ENCODE measurements at regions not wholly inside any gene's neighbourhood (a gene's known extent, or its start where the extent isn't known, plus 50 kb on each side); places are given as distances from the start of the nearest gene placed in this dataset.

DNA sequence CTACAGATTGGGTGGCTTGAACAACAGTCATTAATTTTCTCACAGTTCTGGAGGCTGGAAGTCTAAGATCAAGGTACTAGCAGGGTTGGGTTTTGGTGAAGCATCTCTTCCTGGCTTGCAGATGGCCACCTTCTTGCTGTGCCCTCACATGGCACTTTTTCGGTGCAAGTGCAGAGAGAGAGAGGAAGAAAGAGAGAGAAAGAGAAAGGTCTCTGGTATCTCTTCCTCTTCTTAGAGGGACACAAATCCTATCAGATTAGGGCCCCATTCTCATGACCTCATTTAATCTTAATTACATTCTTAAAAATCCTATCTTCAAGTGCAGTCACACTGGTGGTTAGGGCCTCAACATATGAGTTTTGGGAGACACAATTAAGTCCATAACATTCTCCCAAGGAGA, 167.1 kb downstream of the NFKBIZ start:
- in situ Hi-C loops (cut with HindIII; ENCODE audit: low pct_unique_long_range_greater_than_20kb, low sequenced_read_pairs): no loop called here
- TF ChIP-seq JUND (IDR thresholded peaks at IDR 0.05; ENCODE audit: low read depth): no peak
- DNase-seq (ENCODE audit: low read depth in 1 of 2, low spot score in 1 of 2): no peak

DNA sequence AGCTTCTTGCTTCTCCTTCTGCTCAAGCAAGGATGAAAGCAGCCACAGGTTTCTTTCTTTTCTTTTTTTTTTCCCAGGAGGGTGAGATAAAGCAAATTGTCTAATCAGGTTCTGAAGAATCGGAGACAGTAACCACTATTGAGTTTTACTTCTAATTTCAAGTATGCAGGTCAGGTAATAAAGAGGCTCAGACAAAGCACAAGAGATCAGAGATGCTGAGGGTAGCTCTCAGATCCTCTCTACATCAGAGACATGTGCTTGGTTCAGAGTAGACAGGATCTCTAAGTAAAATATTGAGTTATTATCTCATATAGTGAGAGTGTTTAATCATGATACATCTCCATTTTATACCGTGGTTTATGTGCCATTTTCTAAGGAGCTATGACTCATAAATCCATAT, 168.5 kb downstream of the NFKBIZ start:
- TF ChIP-seq JUND (IDR thresholded peaks at IDR 0.05; ENCODE audit: low read depth): no peak
- DNase-seq (ENCODE audit: low read depth in 1 of 2, low spot score in 1 of 2): no peak
- in situ Hi-C loops (cut with HindIII; ENCODE audit: low pct_unique_long_range_greater_than_20kb, low sequenced_read_pairs): no loop called here

DNA sequence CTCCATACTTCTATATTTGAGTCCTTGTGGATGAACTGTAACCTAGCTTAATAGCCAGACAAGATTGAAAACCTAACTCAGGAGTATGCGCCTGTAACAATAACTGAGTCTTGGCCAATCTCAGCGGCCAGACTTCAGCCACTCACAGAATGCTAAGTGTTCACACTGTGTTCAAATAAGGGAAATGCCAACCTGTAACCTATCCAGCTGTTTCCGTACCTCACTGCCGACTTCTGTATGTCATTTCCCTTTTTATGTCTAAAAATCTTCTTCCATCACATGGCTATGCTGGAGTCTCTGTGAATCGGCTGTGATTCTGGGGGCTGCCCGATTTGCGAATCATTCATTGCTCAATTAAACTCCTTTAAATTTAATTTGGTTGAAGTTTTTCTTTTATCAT, 169.2 kb downstream of the NFKBIZ start:
- no peak for TF ChIP-seq JUND (IDR thresholded peaks at IDR 0.05; ENCODE audit: low read depth)
- in situ Hi-C loops (cut with HindIII; ENCODE audit: low pct_unique_long_range_greater_than_20kb, low sequenced_read_pairs): no loop called here
- no peak for DNase-seq (ENCODE audit: low read depth in 1 of 2, low spot score in 1 of 2)

DNA sequence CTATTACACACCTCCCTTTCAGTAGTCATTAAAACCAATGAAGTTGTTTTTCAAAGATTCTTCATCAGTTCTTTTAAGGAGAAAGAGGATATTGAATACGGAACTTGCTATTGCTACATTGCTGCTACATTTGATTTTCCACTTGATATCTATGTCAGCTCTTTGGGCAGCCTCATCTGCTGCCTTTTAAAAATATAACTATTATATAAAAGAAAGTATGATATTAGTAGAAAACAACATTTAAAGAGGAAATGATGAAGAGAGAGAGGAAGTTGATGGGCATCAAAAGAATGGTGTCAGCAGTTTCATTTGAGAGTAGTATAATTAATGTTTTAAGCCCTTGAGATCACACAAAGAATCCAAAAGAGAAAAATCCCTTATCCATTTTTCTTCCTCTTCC, 171.4 kb downstream of the NFKBIZ start:
- DNase-seq (ENCODE audit: low read depth in 1 of 2, low spot score in 1 of 2): no peak
- no peak for TF ChIP-seq JUND (IDR thresholded peaks at IDR 0.05; ENCODE audit: low read depth)
- in situ Hi-C loops (cut with HindIII; ENCODE audit: low pct_unique_long_range_greater_than_20kb, low sequenced_read_pairs): no loop called here

DNA sequence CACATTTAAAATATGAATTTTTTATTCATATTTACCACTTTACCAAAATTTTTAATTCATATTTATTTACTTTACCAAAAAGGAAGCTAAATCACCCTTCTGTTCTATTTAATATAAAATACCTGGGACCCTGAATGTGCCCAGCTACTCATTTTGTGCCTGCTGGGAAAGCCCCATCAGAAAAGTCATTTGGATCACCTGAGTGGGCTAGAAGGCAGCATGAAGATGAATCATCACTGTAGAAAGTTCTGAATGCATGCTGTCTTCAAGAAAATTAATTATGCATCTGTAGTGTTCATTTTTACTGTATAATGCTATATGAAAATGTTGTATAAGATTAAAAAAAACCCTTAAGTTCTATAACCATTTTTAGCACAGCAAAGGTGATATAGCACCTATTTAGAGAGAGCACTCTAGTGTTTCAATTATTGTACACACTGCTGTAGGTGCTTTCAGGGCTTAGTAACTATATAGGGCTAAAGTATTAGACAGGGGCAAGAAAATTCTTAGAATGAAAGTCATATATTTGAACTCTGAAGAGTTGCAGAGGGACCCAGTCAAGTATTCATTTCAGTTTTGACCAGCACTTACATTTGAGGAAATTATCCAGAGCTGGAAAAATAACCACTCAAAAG, 175.1 kb downstream of the NFKBIZ start:
- no peak for DNase-seq (ENCODE audit: low read depth in 1 of 2, low spot score in 1 of 2)
- in situ Hi-C loops (cut with HindIII; ENCODE audit: low pct_unique_long_range_greater_than_20kb, low sequenced_read_pairs): no loop called here
- TF ChIP-seq JUND (IDR thresholded peaks at IDR 0.05; ENCODE audit: low read depth): no peak

DNA sequence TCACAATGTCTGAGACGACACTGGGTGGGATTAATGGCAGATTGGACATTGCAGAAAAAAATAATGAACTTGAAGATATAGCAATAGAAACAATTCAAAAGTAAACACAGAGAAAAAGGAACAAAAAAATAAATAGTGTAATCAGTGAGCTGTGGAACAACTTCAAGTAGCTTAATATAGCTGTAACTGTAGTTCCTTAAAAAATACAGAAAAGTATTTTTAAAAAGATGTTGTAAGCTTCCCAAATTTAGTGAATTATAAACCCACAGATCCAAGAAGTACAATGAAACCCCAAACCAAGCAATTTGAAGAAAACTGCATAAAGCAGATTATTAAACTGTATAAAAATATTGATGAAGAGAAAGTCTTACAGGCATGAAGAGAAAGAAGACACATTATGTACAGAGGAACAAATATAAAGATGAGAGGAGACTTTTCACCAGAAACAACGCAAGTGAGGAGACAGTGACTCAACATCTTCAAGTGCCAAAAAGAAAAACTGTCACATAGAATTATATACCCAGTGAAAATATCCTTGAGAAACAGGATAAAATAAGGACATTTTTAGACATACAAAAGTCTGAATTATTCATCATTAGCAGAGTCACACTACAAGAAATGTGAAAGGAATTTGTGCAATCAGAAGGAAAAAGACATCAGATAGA, 176.4 kb downstream of the NFKBIZ start:
- DNase-seq (ENCODE audit: low read depth in 1 of 2, low spot score in 1 of 2): no peak
- TF ChIP-seq JUND (IDR thresholded peaks at IDR 0.05; ENCODE audit: low read depth): no peak
- in situ Hi-C loops (cut with HindIII; ENCODE audit: low pct_unique_long_range_greater_than_20kb, low sequenced_read_pairs): no loop called here

DNA sequence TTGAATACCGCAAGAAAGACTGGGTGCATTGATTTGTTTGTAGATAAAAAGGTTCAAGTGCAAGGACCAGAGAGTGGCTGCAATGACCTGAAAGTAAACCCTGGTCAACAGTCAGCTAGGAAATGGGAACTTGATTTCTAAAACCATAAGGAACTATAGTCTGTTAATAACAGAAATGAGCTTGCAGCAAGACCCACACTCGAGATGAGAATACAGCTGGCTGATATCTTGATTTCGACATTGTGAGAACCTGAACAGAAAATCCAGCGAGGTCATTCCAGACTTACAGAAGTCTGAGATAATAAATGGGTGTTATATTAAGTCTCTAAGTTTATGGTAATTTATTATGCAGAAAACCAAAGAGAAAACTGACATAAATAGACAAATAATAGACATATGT, 177.3 kb downstream of the NFKBIZ start:
- in situ Hi-C loops (cut with HindIII; ENCODE audit: low pct_unique_long_range_greater_than_20kb, low sequenced_read_pairs): no loop called here
- TF ChIP-seq JUND (IDR thresholded peaks at IDR 0.05; ENCODE audit: low read depth): no peak
- no peak for DNase-seq (ENCODE audit: low read depth in 1 of 2, low spot score in 1 of 2)

DNA sequence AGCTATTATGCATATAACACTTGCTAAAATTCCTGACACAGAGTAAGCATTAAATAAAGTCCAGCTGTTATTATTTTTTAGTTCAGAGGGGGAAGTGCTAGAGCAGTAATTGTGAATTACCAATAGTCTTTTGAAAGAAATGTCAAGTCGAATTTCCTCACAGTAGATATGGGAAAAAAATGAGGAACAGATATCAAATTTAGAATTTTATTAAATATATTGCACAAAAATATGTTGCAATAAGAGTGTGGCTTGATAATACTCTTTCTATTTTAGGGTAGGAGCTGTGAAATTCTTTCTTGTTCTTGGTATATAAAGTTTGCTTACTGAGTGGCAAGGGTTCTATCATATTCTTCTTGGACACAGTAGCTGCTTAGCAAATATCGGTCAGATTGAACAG, 181.3 kb downstream of the NFKBIZ start:
- no peak for TF ChIP-seq JUND (IDR thresholded peaks at IDR 0.05; ENCODE audit: low read depth)
- DNase-seq (ENCODE audit: low read depth in 1 of 2, low spot score in 1 of 2): no peak
- in situ Hi-C loops (cut with HindIII; ENCODE audit: low pct_unique_long_range_greater_than_20kb, low sequenced_read_pairs): no loop called here

DNA sequence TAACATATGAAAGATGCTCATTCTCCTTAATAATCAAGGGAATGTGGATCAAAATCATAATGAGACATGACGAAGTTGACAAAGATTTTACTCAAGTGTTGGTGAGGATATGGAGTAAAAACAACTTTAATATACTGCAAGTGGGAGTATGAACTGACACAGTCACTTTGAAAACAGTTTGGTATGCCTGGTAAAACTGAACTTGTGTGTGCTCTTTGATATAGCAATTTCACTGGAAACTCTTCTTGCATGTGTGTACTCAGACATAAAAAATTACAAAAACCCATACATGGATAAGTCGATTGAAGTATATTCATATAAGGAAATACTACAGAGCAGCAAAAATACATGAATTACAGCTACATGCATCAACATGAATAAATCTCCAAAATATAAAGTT, 182.5 kb downstream of the NFKBIZ start:
- in situ Hi-C loops (cut with HindIII; ENCODE audit: low pct_unique_long_range_greater_than_20kb, low sequenced_read_pairs): no loop called here
- no peak for DNase-seq (ENCODE audit: low read depth in 1 of 2, low spot score in 1 of 2)
- TF ChIP-seq JUND (IDR thresholded peaks at IDR 0.05; ENCODE audit: low read depth): no peak

DNA sequence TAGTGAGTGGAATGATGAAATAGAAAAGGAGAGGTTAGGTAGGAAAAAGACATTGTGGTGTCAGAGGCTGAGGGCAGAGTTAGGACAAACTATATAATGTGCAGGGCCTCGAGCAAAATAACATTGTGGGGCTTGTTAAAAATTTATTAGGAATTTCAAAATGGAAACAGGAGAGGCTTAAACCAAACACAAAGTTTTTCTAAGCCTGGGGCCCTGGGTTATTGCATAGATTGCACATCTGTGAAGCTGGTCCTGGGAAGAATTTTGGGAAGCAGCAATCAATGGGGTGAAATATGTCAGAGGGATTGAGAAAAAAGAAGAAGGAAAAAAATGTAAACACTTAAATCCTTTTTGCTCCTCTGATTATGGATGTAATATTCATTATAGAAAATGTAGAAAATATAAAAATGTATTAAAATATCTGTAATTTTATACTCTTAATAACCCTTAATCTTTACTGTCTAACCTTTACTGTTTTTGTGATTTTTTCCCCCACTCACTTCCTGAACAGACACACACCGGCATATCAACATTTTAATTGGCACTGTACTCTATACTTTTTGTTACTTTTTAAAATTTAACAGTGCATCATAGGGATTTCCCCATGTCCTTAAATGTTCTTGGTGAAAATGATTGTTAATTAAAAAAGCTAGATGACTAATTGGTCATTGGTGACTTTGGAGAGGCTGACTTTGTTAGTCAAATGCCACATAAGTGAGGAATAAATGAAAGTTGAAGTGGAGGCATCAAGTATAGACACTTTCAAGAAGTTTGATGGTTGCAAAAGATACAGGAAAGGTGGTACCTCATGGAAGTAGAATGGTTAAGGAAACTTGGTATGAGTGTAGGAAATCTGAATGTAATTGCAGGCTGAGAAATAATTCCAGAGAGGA, 183.4 kb downstream of the NFKBIZ start:
- TF ChIP-seq JUND (IDR thresholded peaks at IDR 0.05; ENCODE audit: low read depth): no peak
- in situ Hi-C loops (cut with HindIII; ENCODE audit: low pct_unique_long_range_greater_than_20kb, low sequenced_read_pairs): no loop called here
- no peak for DNase-seq (ENCODE audit: low read depth in 1 of 2, low spot score in 1 of 2)

DNA sequence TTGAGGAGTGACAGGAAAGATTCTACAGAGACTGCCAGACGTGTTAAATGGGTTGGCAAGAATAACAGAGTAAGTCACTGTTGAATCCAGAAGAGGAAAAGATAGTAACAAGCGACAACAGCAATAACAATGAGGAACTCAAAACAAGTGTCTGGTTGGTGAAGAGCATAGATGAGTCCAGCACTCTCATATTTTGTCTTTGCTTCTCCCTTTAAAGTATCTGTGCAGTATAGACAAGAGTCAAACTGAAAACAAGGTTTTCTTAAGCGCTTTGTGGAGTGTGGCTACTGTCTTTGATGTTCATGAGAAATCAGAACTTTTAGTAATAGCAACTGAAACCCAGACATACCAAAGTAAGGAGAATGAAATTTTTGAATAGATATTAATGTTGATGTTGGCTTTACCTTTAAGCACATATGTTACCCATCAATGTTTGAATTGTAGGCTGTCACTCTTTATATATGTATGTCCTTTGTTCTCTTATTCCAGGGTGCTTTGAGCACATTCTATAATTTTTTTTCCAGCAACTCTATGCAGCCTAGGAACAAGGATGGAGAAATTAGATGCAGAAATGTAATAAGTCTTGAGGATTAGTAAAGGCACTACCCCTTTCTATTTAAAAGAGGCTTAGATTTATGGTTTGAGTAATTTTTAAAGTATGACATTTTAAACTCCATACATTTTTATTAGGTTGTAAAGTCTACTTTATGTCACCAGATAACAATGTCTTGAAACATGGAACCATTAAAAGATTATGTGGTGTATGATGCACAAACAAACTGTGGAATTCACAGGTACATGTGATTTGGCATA, 185.5 kb downstream of the NFKBIZ start:
- in situ Hi-C loops (cut with HindIII; ENCODE audit: low pct_unique_long_range_greater_than_20kb, low sequenced_read_pairs): no loop called here
- TF ChIP-seq JUND (IDR thresholded peaks at IDR 0.05; ENCODE audit: low read depth): no peak
- no peak for DNase-seq (ENCODE audit: low read depth in 1 of 2, low spot score in 1 of 2)

DNA sequence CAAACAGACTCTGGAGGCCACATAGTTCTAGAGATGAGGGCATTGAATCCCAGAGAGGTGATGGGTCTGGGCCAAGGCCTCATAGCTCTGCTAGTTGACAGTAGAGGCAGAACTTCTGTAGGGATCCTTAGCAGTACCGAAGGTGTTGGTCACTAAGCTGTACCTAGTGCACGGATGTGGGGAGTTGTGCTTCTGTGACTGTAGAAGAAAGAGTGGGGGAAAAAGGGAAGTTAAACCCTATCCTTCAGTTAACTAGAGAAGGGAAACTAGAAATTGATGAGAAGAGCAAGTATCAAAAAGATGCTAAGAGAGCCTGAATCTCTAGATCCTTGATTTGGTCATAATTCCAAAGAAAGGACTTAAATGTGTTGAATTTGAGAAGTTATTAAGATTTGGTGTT, 186.7 kb downstream of the NFKBIZ start:
- in situ Hi-C loops (cut with HindIII; ENCODE audit: low pct_unique_long_range_greater_than_20kb, low sequenced_read_pairs): no loop called here
- DNase-seq (ENCODE audit: low read depth in 1 of 2, low spot score in 1 of 2): no peak
- no peak for TF ChIP-seq JUND (IDR thresholded peaks at IDR 0.05; ENCODE audit: low read depth)
